OCI-LY1 (cell line): ENCODE measurements at regions not wholly inside any gene's neighbourhood (a gene's known extent, or its start where the extent isn't known, plus 50 kb on each side); places are given as distances from the start of the nearest gene placed in this dataset.

ENCODE experiments used
- EZH2 ChIP-seq: fragments of 200-600 bp; sonication (generic), shearing (Covaris generic); IDR thresholded peaks from 2 replicates; pipeline ENCODE4 v1.8.0; 2017; ENCODE audit warnings: borderline replicate concordance, mixed run types, mild to moderate bottlenecking, antibody characterized with exemption, low read length, moderate library complexity, mixed read lengths
- TF ChIP-seq, protein P1 (sequence below): fragments of 200-600 bp; sonication (generic), shearing (Covaris generic); IDR thresholded peaks from 2 replicates; pipeline ENCODE4 v1.5.1; 2017; ENCODE audit warnings: mild to moderate bottlenecking, antibody characterized with exemption, low read length, moderate library complexity, mixed read lengths

DNA sequence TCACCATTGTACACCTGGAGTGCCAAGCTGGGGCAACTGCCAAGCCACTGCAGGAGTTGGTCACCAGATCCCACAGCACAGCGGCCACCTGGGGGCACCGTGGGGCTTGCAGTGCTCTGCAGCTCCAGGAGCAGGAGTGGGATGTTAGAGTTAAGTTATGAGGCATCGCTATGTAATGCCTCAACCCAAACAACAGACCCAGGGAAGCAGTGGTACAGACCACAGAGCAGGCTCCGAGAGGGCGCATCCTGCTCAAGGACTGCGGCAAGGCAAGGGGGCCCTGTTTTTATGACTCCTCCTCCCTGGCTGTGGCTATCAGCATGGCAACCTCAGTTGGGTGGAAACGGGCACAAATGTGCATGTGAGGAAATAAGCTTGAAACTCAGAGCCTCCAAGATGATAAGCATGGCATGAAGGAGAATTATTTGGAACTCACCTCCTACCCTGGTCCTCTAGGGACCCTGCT is 63.1 kb downstream of the ARL6IP4 start:
- TF ChIP-seq, protein P1, sequence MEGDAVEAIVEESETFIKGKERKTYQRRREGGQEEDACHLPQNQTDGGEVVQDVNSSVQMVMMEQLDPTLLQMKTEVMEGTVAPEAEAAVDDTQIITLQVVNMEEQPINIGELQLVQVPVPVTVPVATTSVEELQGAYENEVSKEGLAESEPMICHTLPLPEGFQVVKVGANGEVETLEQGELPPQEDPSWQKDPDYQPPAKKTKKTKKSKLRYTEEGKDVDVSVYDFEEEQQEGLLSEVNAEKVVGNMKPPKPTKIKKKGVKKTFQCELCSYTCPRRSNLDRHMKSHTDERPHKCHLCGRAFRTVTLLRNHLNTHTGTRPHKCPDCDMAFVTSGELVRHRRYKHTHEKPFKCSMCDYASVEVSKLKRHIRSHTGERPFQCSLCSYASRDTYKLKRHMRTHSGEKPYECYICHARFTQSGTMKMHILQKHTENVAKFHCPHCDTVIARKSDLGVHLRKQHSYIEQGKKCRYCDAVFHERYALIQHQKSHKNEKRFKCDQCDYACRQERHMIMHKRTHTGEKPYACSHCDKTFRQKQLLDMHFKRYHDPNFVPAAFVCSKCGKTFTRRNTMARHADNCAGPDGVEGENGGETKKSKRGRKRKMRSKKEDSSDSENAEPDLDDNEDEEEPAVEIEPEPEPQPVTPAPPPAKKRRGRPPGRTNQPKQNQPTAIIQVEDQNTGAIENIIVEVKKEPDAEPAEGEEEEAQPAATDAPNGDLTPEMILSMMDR = peak; percentile 72
- TF ChIP-seq EZH2 = no peak
